Stimulated activated CD8-positive, alpha-beta memory T cell treated with anti-CD3 and anti-CD28 coated beads, Interleukin-4, amount 100 ng/mL, for 4 hours (primary cell): ENCODE measurements at regions not wholly inside any gene's neighbourhood (a gene's known extent, or its start where the extent isn't known, plus 50 kb on each side); places are given as distances from the start of the nearest gene placed in this dataset.

Experiments used
- DNase-seq, 2 donors: peaks; one replicate each; pipeline ENCODE4 v3.0.0-alpha.2; 2020; ENCODE audit warnings: low read depth in 2 of 2, low spot score in 1 of 2

DNA sequence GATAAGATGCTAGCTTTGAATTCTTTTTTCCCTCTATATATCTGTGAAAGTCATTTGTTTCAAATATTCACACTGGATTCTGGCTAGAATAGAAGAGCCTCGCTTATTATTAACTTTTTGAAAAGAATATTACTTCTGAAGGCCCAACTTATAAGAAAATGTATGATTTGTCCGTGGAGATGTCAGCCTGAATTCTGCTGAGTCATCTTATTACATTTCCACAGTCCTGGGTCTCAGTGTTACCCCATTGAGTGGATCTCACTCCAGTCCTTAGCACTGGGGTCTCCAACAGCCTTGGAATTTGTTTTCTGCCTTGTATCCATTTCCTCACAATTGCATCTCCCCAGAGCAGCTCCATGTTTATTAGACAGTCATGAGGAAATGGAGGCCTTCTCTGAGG lies 907.9 kb downstream of the VRK1 start:
- no peak for DNase-seq

DNA sequence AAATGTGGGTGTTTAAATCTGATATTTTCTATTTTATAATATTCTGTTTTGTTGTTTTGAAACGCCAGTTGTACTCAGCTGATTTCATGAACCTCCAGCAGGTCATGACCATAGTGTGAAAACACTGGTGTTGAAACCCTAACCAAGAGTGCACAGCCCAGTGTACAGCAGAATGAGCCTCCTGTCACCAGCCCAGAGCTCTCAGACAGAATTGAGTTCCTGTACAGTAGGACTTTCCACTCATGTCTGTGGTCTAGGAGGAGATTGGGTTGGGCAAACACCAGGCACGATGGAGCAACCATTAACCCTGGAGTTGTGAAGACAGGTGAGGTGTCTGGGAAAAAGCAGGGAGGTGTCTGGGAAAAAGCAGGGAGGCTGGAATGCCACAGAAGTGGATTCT lies 908.8 kb downstream of the VRK1 start:
- DNase-seq = no peak

GRCh38 chr14:97706819-97707218 lies 909.6 kb downstream of the VRK1 start:
- no peak for DNase-seq

DNA sequence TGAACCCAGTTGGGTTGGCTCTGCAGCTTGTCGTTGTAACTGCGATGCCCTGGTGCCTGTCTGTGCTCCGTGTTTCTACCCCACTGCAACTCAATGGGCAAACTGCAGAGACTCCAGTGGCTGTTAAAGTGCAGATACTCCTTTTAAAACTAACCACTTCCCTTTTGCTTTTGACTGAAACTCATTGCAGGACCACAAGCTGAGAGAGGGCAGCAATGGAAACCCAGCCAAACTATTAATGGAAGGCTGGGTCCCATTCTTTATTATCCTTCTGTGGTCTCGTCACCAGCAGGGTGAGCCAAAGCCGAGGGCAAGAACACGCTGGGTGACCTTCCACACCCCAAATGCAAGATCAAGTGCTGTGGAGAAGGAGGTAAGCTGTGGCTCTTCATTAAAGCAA lies 910.4 kb downstream of the VRK1 start:
- DNase-seq = no peak

DNA sequence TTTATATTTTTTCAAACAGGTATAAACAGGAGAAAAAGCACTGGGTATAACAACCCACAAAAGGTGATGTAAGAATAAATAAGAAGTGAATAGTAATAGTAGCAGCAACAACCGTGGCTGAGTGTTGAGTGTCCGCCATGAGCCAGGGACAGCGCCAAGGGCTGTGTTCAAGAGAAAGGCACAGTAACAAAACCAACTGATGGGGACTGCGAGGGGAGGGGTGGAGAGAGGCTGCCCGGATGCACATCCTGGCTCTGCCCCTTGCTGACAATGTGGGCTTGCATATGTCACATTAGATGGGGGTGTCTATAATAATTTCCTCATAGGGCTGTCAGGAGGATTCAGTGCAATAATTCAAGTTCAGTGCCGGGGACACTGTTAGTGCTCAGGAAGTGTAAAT lies 912.4 kb downstream of the VRK1 start:
- DNase-seq = no peak

DNA sequence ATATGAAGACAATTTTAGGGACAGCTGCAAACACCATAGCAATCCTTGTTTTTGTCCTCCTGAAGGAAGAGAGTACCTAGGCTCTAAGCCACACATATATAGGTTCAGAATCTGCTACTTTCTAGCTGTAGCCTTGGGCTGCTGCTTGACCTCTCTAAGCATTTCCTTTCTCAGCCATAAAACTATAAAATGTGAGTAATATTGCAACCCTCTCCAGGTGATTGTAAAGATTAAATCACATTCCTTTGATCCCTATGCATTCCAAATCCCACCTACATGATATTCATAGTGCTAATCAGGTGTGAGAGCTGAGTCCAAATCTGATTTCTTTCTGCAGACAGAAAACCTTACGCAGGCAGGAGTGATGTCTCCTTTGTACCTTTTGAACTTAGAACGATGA lies 913.5 kb downstream of the VRK1 start:
- no peak for DNase-seq

DNA sequence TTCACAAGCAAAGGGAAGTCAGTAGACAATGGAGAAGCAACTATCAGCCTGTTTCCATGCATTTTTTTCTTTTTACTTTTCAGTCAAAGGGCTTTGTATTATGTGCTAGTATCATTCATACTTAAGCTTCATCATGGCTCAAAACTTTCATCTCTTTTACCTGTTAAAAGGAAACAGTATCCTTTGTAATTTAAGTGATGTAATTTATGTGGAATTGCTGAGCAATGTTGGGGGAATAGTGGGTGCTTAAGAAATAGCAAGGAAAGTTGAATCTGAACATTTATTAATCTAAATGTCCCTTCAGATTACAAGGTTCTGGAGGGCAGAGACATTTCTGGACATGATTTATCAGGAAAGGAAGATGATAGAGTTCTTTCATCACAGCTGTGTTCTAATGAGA lies 915.3 kb downstream of the VRK1 start:
- DNase-seq = no peak

GRCh38 chr14:97713023-97713422 lies 915.8 kb downstream of the VRK1 start:
- no peak for DNase-seq

DNA sequence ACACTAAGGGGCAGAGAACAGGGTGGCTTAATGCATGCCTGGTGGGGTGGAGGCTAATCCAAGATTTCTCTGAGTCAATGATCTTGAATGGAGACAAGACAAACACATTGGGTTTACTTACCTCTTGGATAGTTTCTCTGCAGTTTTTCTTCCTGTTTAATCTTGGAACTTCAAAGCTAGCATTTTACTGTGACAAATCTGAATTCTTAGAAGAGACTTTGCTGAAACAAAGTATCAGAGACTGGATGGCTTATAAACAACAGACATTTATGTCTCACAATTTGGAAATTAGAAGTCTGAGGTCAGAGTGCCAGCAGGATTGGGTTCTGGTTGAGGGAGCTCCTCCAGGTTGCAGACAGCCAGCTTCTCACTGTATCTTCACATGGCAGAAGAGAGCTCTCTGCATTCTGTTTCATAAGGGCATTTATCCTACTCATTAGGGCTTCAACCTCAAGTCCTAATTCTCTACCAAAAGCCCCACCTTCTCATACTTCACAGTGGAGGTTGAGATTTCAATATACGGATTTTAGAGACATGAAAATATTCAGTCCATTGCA lies 921.8 kb downstream of the VRK1 start:
- no peak for DNase-seq

- no peak for DNase-seq
Measured at GRCh38 chr14:97719931-97720330, 922.7 kb downstream of the VRK1 start.

DNA sequence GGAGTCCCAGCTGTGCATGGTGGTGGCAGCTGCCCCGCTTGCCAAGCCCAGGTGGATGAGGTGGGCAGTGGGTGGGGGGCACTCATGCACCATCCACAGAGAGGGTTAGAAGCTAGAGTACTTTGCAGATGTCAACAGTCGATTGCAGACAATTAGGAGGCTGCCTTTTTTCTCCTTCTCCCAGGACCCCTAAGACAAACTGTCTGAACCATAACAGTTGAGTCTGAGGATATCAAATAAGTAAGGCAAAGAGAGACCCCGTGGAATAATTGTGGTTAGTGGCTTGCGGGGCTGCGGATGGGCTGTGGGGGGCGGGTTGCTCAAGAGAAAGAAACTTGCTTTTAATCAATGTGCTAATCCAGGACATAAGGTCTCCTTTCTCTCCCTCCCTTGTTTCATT lies 926.2 kb downstream of the VRK1 start:
- no peak for DNase-seq

GRCh38 chr14:97723819-97724218 lies 926.6 kb downstream of the VRK1 start:
- no peak for DNase-seq

DNA sequence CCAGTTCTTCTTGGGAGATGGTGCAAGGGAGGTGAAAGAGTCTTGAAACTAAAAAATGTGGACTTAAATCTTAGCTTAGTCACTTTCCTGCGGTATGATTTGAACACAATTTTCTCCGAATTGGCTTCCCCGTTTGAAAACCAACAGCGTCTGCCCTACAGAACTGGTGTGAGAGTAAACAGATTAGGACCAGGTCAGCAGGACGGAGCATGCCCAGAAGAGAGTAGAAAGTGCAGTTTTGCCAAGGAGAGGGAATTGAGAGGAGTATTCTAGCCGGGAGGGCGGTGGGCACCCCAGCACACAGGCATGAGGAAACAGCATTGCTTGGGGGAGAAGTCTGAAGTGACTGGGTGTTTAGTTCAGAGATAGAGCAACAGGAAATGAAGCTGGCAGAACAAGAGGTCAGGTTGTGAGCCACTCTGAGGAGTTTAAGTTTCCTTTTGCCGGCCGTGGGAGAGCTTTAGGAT lies 927.1 kb downstream of the VRK1 start:
- no peak for DNase-seq

DNA sequence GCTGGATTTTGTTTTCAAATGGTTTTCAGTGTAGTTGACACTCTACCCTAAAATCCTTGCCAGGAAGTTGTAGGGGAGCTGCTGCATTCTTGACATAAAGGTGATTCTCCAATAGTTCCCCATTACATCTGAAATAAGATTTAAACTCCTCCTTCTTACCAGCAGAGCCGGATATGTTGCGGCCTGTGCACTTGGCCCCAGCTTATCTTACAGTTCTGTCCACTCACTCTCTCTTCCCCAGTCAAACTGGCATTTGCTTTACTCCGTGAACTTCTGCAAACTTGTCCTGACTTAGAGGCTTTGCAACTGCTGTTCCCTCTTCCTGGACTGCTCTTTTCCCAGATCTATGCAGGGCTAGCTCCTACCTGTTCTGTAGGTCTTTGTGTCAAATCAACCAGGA lies 929.5 kb downstream of the VRK1 start:
- DNase-seq = no peak

GRCh38 chr14:97730706-97731105 lies 933.5 kb downstream of the VRK1 start:
- DNase-seq = no peak

- no peak for DNase-seq
Measured at GRCh38 chr14:97731800-97732199, 934.6 kb downstream of the VRK1 start.

GRCh38 chr14:97747316-97747715 lies 950.1 kb downstream of the VRK1 start:
- DNase-seq = no peak

DNA sequence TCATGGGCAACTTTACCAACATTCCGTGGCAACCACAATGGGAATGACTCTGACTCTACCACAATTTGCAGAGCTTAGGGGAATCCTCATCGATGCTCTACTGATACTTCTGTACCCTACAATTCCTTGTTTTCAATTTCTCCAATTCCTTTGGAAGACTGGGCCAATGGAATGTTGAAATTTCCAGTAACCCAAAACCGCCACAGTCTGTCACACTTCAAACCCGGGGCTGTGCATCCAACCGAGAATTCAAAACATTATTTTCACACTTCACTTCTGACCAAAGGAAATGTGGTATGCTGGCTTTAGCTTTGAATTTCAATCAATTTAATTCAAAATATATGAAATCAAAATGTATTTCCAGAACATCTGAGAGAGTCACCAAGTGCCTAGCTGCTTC lies 951.4 kb downstream of the VRK1 start:
- DNase-seq = no peak

DNA sequence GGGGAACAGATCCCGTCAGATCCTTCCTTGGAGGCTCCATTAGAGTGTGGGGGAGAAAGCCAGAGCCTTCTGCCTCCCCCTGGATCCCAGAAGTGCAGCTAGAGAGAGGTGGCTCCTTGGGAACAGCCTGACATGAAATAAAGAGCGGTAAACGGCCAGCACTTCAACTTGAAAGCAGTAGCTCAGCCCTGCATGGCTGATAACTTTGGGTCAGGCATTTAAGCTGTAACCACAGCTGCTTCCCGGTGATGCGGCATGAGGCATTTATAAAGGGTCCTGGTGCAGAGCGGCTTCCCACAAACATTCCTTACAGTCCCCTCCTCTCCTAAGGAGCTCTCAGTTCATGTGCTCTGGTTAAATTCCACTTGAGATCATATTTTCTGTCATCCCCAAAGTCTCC lies 960.3 kb downstream of the VRK1 start:
- DNase-seq = no peak

- DNase-seq = no peak
Measured at GRCh38 chr14:97760050-97760449, 962.9 kb downstream of the VRK1 start.

GRCh38 chr14:97762386-97762785 lies 965.2 kb downstream of the VRK1 start:
- DNase-seq = no peak

DNA sequence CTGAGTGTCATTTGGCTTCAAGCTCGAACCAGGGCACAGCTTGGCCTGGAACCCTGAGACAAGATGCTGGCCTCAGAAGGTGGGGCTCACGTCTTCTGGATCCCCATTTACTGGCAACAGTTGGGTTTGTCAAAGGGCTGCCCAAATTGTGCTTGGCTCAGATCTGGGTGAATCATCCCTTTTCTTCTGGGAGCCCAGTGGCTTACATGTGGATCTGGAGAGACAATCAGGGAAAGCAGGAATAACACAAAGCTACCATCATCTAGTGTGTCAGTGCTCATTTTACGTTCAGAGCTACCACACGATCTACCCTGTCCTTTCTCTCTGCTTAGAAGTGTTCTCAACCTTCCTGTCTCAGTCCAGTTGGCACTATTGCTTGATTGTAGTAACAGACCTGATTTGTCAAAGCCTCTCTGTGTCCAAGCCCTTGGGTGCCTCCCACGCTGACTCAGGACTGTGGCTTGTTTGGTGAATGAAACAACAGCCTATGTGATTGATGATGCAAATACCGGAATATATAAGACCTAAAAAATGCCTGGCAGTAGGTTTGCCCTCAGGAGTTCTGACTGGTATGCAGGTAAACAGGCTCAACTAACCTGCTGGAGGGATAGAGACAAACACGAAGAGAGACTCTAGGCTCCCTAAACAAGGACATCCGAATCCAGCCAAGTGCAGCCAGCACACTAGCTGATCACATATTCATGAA lies 974.3 kb downstream of the VRK1 start:
- DNase-seq = no peak

GRCh38 chr14:97773598-97773997 lies 976.4 kb downstream of the VRK1 start:
- DNase-seq = no peak
